Suprapubic skin (tissue), 4 donors: ENCODE measurements at regions not wholly inside any gene's neighbourhood (a gene's known extent, or its start where the extent isn't known, plus 50 kb on each side); places are given as distances from the start of the nearest gene placed in this dataset.

ENCODE experiments used
- DNase-seq, 2 donors: peaks; one replicate each; pipeline ENCODE4 v3.0.0-alpha.2; 2019; ENCODE audit warnings: low spot score in 2 of 2
- H3K27ac ChIP-seq: fragments of 200-600 bp; sonication (generic); one replicate; pipeline ENCODE4 v1.5.1; 2019
- H3K27me3 ChIP-seq: fragments of 200-600 bp; sonication (generic); one replicate; pipeline ENCODE4 v1.5.1; 2019
- H3K36me3 ChIP-seq: fragments of 200-600 bp; sonication (generic); one replicate; pipeline ENCODE4 v1.5.1; 2019
- H3K4me1 ChIP-seq: fragments of 200-600 bp; sonication (generic); one replicate; pipeline ENCODE4 v1.5.1; 2019
- H3K4me3 ChIP-seq: fragments of 200-600 bp; sonication (generic); one replicate; pipeline ENCODE4 v1.5.1; 2019; ENCODE audit warnings: mild to moderate bottlenecking
- H3K9me3 ChIP-seq: fragments of 200-600 bp; sonication (generic); one replicate; pipeline ENCODE4 v1.5.1; 2019
- CTCF ChIP-seq, 2 donors: fragments of 200-600 bp in 1 of 2; fragments of 450-650 bp in 1 of 2; sonication (generic) in 1 of 2; IDR thresholded peaks; one replicate each; pipeline ENCODE4 v1.5.1; 2016 to 2019; ENCODE audit warnings: antibody characterized with exemption in 2 of 2, mild to moderate bottlenecking in 1 of 2, moderate library complexity in 1 of 2
- EP300 ChIP-seq: sonication (generic); formaldehyde crosslinking; IDR thresholded peaks from one replicate; pipeline ENCODE4 v1.6.1; 2017; ENCODE audit warnings: antibody characterized with exemption
- POLR2A ChIP-seq, 2 donors: fragments of 450-650 bp; IDR thresholded peaks; one replicate each; pipeline ENCODE4 v1.6.1; 2017; ENCODE audit warnings: antibody characterized with exemption in 2 of 2, mild to moderate bottlenecking in 2 of 2, moderate library complexity in 2 of 2
- POLR2AphosphoS5 ChIP-seq, 3 donors: sonication (generic); formaldehyde crosslinking; IDR thresholded peaks; one replicate each; pipeline ENCODE4 v1.6.1; 2017; ENCODE audit warnings: antibody characterized with exemption in 3 of 3
- WGBS: methylation state at CpG from one replicate; pipeline ENCODE4 v1.1.5; 2018; 5-methylcytosine and 5-hydroxymethylcytosine counted together

- H3K27me3 ChIP-seq, result no peaks in the 10 kb centered on the region
- H3K36me3 ChIP-seq, result no peaks in the 10 kb centered on the region
- H3K27ac ChIP-seq, result no peak overlapping the region
- DNase-seq, result no peak
- H3K9me3 ChIP-seq, result no peaks in the 10 kb centered on the region
- TF ChIP-seq POLR2AphosphoS5 (IDR thresholded peaks at IDR 0.05), result no peak
- no peak for TF ChIP-seq POLR2A (IDR thresholded peaks at IDR 0.05)
- TF ChIP-seq EP300, result no peak
- no peak for TF ChIP-seq CTCF (IDR thresholded peaks at IDR 0.05)
- 32% methylated on average over 1 of the region's 1 CpG for WGBS
- no peak overlapping the region for H3K4me3 ChIP-seq
- H3K4me1 ChIP-seq, result no peaks in the 10 kb centered on the region
Observed at GRCh38 chr3:109933576-109933975, 596.2 kb upstream of the DPPA4 start.

- no peak overlapping the region for H3K4me3 ChIP-seq
- H3K9me3 ChIP-seq, result no peaks in the 10 kb centered on the region
- no peaks in the 10 kb centered on the region for H3K27me3 ChIP-seq
- H3K4me1 ChIP-seq, result no peaks in the 10 kb centered on the region
- no peak for TF ChIP-seq EP300
- no peak for TF ChIP-seq CTCF (IDR thresholded peaks at IDR 0.05)
- TF ChIP-seq POLR2AphosphoS5 (IDR thresholded peaks at IDR 0.05), result no peak
- no peak for TF ChIP-seq POLR2A (IDR thresholded peaks at IDR 0.05)
- no peak for DNase-seq
- 42% methylated on average over 1 of the region's 1 CpG for WGBS
- H3K36me3 ChIP-seq, result no peaks in the 10 kb centered on the region
- no peak overlapping the region for H3K27ac ChIP-seq
Observed at GRCh38 chr3:109939817-109940216, 602.5 kb upstream of the DPPA4 start.

- no peaks in the 10 kb centered on the region for H3K9me3 ChIP-seq
- no peaks in the 10 kb centered on the region for H3K4me1 ChIP-seq
- no peaks in the 10 kb centered on the region for H3K27me3 ChIP-seq
- H3K4me3 ChIP-seq, result no peak overlapping the region
- 71% methylated on average over 3 of the region's 3 CpGs for WGBS
- no peak for DNase-seq
- TF ChIP-seq CTCF (IDR thresholded peaks at IDR 0.05) (no peak), POLR2AphosphoS5 (IDR thresholded peaks at IDR 0.05) (no peak), EP300 (no peak), POLR2A (IDR thresholded peaks at IDR 0.05) (no peak)
- H3K27ac ChIP-seq, result no peak overlapping the region
- no peaks in the 10 kb centered on the region for H3K36me3 ChIP-seq
Observed at GRCh38 chr3:109943181-109943580, 605.8 kb upstream of the DPPA4 start.

GRCh38 chr3:109944836-109945235, 607.5 kb upstream of the DPPA4 start:
- TF ChIP-seq POLR2AphosphoS5 (IDR thresholded peaks at IDR 0.05) (no peak), CTCF (IDR thresholded peaks at IDR 0.05) (no peak), EP300 (no peak)
- Histone ChIP-seq H3K4me3 (no peak overlapping the region), H3K9me3 (no peaks in the 10 kb centered on the region), H3K36me3 (no peaks in the 10 kb centered on the region), H3K27ac (no peak overlapping the region), H3K4me1 (no peaks in the 10 kb centered on the region), H3K27me3 (no peaks in the 10 kb centered on the region)
- no peak for DNase-seq
- 69% methylated on average over 5 of the region's 5 CpGs for WGBS

GRCh38 chr3:109952924-109953323, 615.6 kb upstream of the DPPA4 start:
- Histone ChIP-seq H3K36me3 (no peaks in the 10 kb centered on the region), H3K4me3 (no peak overlapping the region), H3K27ac (no peak overlapping the region), H3K9me3 (no peaks in the 10 kb centered on the region), H3K27me3 (no peaks in the 10 kb centered on the region), H3K4me1 (no peaks in the 10 kb centered on the region)
- 93% methylated on average over 2 of the region's 2 CpGs for WGBS
- DNase-seq, result no peak
- TF ChIP-seq CTCF (IDR thresholded peaks at IDR 0.05) (no peak), POLR2AphosphoS5 (IDR thresholded peaks at IDR 0.05) (no peak), EP300 (no peak), POLR2A (IDR thresholded peaks at IDR 0.05) (no peak)
